K562 (cell line): ENCODE measurements at regions not wholly inside any gene's neighbourhood (a gene's known extent, or its start where the extent isn't known, plus 50 kb on each side); places are given as distances from the start of the nearest gene placed in this dataset.
A peak's percentile ranks its signal among the peaks of the same experiment; 100 is the strongest.
"Not testable (repeated sequence)": the region's sequence is repeated elsewhere in the genome, so short reads cannot be mapped to it uniquely, and the experiment has no call there.

ENCODE experiments used
- ATAC-seq: fragments of 200-7000 bp; cut with Tn5 transposase; 3 replicates; pipeline ENCODE4 v1.9.1; 2020; ENCODE audit warnings: moderate library complexity
- BruUV-seq: library from RNA; stranded (reverse); fragments of 400-500 nt; replicated peaks from 2 replicates; lab custom pipeline; 2021; lab: Mats Ljungman, UMichigan
- CTCF ChIA-PET: fragments of 300-600 bp; formaldehyde crosslinking; extraction: SDS; loops from one replicate; lab custom pipeline; 2021; ENCODE audit warnings: low intra/inter-chr PET ratio; lab: Yijun Ruan, JAX
- POLR2A ChIA-PET: fragments of 300-600, 350-650 bp; sonication (Branson Sonifier 250); formaldehyde crosslinking; extraction: SDS; loops from one replicate; lab custom pipeline; 2021; ENCODE audit warnings: antibody characterized with exemption, inconsistent platforms; lab: Yijun Ruan, JAX
- DNase-seq, 4 experiments: peaks; one replicate each; pipeline versions ENCODE4 v3.0.0 to v3.0.0-alpha.2; 2011 to 2018; ENCODE audit warnings: low spot score in 3 of 4, mixed read lengths in 3 of 4; ENCODE audit errors: extremely low read depth in 1 of 4
- FAIRE-seq: peaks from 2 replicates; lab custom pipeline; 2011; peaks lifted over from hg19 to GRCh38; lab: Jason Lieb, UNC
- H2AFZ ChIP-seq: 2 replicates; pipeline ENCODE4 v1.6.0; 2011; ENCODE audit warnings: low read depth, low read length, control low read depth, inconsistent platforms
- H3K27ac ChIP-seq: fragments of 200-600 bp; 3 replicates; pipeline ENCODE4 v1.8.0; 2011; ENCODE audit warnings: low read depth, mild to moderate bottlenecking, control low read depth, inconsistent platforms, low read length, moderate library complexity, mixed read lengths; ENCODE audit errors: extremely low read depth
- H3K27me3 ChIP-seq, 2 experiments: fragments of 300-600 bp in 1 of 2; 2 replicates in 1 of 2; 3 replicates in 1 of 2; pipeline versions ENCODE4 v1.6.0 to v1.8.0; 2011; ENCODE audit warnings: inconsistent platforms in 2 of 2, low read length in 2 of 2, mild to moderate bottlenecking in 1 of 2, mixed read lengths in 1 of 2, moderate library complexity in 1 of 2; ENCODE audit not compliant: control insufficient read depth in 2 of 2, insufficient read depth in 2 of 2
- H3K36me3 ChIP-seq: fragments of 300-600 bp; 3 replicates; pipeline ENCODE4 v1.8.0; 2011; ENCODE audit warnings: mild to moderate bottlenecking, low read length, inconsistent platforms; ENCODE audit not compliant: control insufficient read depth, insufficient read depth
- H3K4me1 ChIP-seq, 2 experiments: fragments of 200-600 bp in 1 of 2; replicated peaks in 1 of 2; 2 replicates in 1 of 2; 3 replicates in 1 of 2; pipeline versions ENCODE4 v1.5.1 to v1.8.0; 2011; ENCODE audit warnings: inconsistent platforms in 2 of 2, low read length in 2 of 2, mild to moderate bottlenecking in 1 of 2, mixed read lengths in 1 of 2, moderate library complexity in 1 of 2; ENCODE audit not compliant: control insufficient read depth in 2 of 2, insufficient read depth in 2 of 2
- H3K4me2 ChIP-seq: 2 replicates; pipeline ENCODE4 v1.6.1; 2011; ENCODE audit warnings: low read length, control low read depth, inconsistent platforms, mixed read lengths; ENCODE audit not compliant: insufficient read depth
- H3K4me3 ChIP-seq: fragments of 200-600 bp; sonication (generic), shearing (Covaris generic); 2 replicates; pipeline ENCODE4 v1.5.1; 2016; ENCODE audit warnings: control low read depth, inconsistent platforms
- H3K79me2 ChIP-seq: fragments of 200-600 bp; 3 replicates; pipeline ENCODE4 v1.8.0; 2011; ENCODE audit warnings: low read length, inconsistent platforms; ENCODE audit not compliant: control insufficient read depth, insufficient read depth
- H3K9ac ChIP-seq, 2 experiments: 2 replicates each; pipeline versions ENCODE4 v1.6.0 to v1.6.1; 2011; ENCODE audit warnings: low read depth in 2 of 2, low read length in 2 of 2, control low read depth in 1 of 2, inconsistent platforms in 1 of 2, mild to moderate bottlenecking in 1 of 2, mixed read lengths in 1 of 2; ENCODE audit not compliant: insufficient read depth in 1 of 2
- H3K9me1 ChIP-seq: one replicate; pipeline ENCODE4 v1.6.0; 2011; ENCODE audit warnings: inconsistent platforms, mild to moderate bottlenecking, low read length, moderate library complexity; ENCODE audit not compliant: control insufficient read depth, insufficient read depth
- H3K9me3 ChIP-seq: replicated peaks from 2 replicates; pipeline ENCODE4 v1.5.1; 2011; ENCODE audit warnings: low read depth, low read length, inconsistent platforms; ENCODE audit not compliant: control insufficient read depth, insufficient read depth
- H4K20me1 ChIP-seq: replicated peaks from 2 replicates; pipeline ENCODE4 v1.6.1; 2011; ENCODE audit warnings: low read length, inconsistent platforms, mixed read lengths; ENCODE audit not compliant: control insufficient read depth, insufficient read depth
- AFF1 ChIP-seq, 2 experiments: fragments of 450-650 bp; IDR thresholded peaks; 2 replicates each; pipeline ENCODE4 v1.6.1; 2018; ENCODE audit warnings: mild to moderate bottlenecking in 2 of 2, low read depth in 1 of 2; ENCODE audit not compliant: partially characterized antibody in 2 of 2
- WGBS: fragments of 100-300 bp; shearing (Covaris generic); methylation state at CpG from one replicate; pipeline ENCODE4 v1.1.6; 2016; ENCODE audit warnings: low coverage, mixed read lengths; ENCODE audit not compliant: insufficient coverage; ENCODE audit errors: missing lambda C conversion rate; 5-methylcytosine and 5-hydroxymethylcytosine counted together
- in situ Hi-C: fragments of 300-500 bp; cut with MboI; formaldehyde crosslinking; loops from 4 replicates; pipeline ENCODE4 v1.15.0; 2018; ENCODE audit warnings: inconsistent platforms, mixed read lengths
- intact Hi-C: fragments of 100-400 bp; cut with micrococcal nuclease; formaldehyde crosslinking; loops from 2 replicates; pipeline ENCODE4 v1.14.2; 2022

- H3K27ac ChIP-seq, FAIRE-seq, H3K9me3 ChIP-seq, CTCF ChIA-PET, H3K4me1 ChIP-seq, H3K4me2 ChIP-seq, ATAC-seq, H2AFZ ChIP-seq, H3K36me3 ChIP-seq, H4K20me1 ChIP-seq, intact Hi-C loops, BruUV-seq, in situ Hi-C loops, DNase-seq, H3K4me3 ChIP-seq, H3K27me3 ChIP-seq, H3K79me2 ChIP-seq, H3K9me1 ChIP-seq, POLR2A ChIA-PET, H3K9ac ChIP-seq: not testable (repeated sequence)
- WGBS = no CpG with 5 or more reads among the region's 1 CpG
- TF ChIP-seq AFF1 (IDR thresholded peaks at IDR 0.05; ENCODE audit: low read depth in 1 of 2, partially characterized antibody in 2 of 2) = peak in 1 of 2 experiments; percentile 93
Measured at GRCh38 chr5:79907452-79907851, 83.6 kb downstream of the MTX3 start.

GRCh38 chr5:79902571-79902970 lies 88.5 kb downstream of the MTX3 start:
- H3K9me3 ChIP-seq, DNase-seq, FAIRE-seq, in situ Hi-C loops, H2AFZ ChIP-seq, H4K20me1 ChIP-seq, H3K36me3 ChIP-seq, H3K27me3 ChIP-seq, H3K79me2 ChIP-seq, H3K9ac ChIP-seq, H3K4me2 ChIP-seq, H3K4me1 ChIP-seq, H3K27ac ChIP-seq, H3K4me3 ChIP-seq, ATAC-seq, BruUV-seq, POLR2A ChIA-PET, CTCF ChIA-PET, H3K9me1 ChIP-seq, intact Hi-C loops: not testable (repeated sequence)
- WGBS = 0% methylated on average over 3 of the region's 10 CpGs
